Lung (tissue), 11 donors: ENCODE measurements at regions not wholly inside any gene's neighbourhood (a gene's known extent, or its start where the extent isn't known, plus 50 kb on each side); places are given as distances from the start of the nearest gene placed in this dataset.

ENCODE experiments used
- ATAC-seq: fragments of 200-7000 bp; cut with Tn5 transposase; one replicate; pipeline ENCODE4 v1.9.1; 2020; ENCODE audit warnings: moderate number of reproducible peaks; ENCODE audit not compliant: insufficient read depth, low FRiP score
- DNase-seq, 3 donors: peaks; one replicate each; pipeline ENCODE4 v3.0.0-alpha.2; 2013 to 2017
- H3K27ac ChIP-seq, 2 donors: one replicate each; pipeline ENCODE4 v1.5.1; 2013; ENCODE audit warnings: mild to moderate bottlenecking in 2 of 2, moderate library complexity in 2 of 2, control low read depth in 1 of 2, inconsistent platforms in 1 of 2, low read depth in 1 of 2, low read length in 1 of 2
- H3K27me3 ChIP-seq, 3 donors: one replicate each; pipeline ENCODE4 v1.5.1; 2013; ENCODE audit warnings: low read length in 2 of 3; ENCODE audit not compliant: control insufficient read depth in 3 of 3, insufficient read depth in 3 of 3
- H3K36me3 ChIP-seq, 4 donors: one replicate each; pipeline ENCODE4 v1.5.1; 2013; ENCODE audit warnings: low read length in 4 of 4, mild to moderate bottlenecking in 1 of 4, moderate library complexity in 1 of 4; ENCODE audit not compliant: control insufficient read depth in 4 of 4, insufficient read depth in 4 of 4
- H3K4me1 ChIP-seq, 5 donors: one replicate each; pipeline ENCODE4 v1.5.1; 2013; ENCODE audit warnings: low read length in 5 of 5, mild to moderate bottlenecking in 2 of 5, moderate library complexity in 1 of 5; ENCODE audit not compliant: control insufficient read depth in 5 of 5, insufficient read depth in 5 of 5
- H3K4me3 ChIP-seq: one replicate; pipeline ENCODE4 v1.5.1; 2013; ENCODE audit warnings: mild to moderate bottlenecking, control low read depth, moderate library complexity
- H3K9ac ChIP-seq, 2 donors: one replicate each; pipeline ENCODE4 v1.5.1; 2013; ENCODE audit warnings: low read length in 2 of 2, control low read depth in 1 of 2; ENCODE audit not compliant: insufficient read depth in 1 of 2
- H3K9me3 ChIP-seq, 4 donors: one replicate each; pipeline ENCODE4 v1.5.1; 2013; ENCODE audit warnings: low read length in 3 of 4, mild to moderate bottlenecking in 1 of 4, moderate library complexity in 1 of 4; ENCODE audit not compliant: control insufficient read depth in 4 of 4, insufficient read depth in 3 of 4
- CTCF ChIP-seq: IDR thresholded peaks from 2 replicates; pipeline ENCODE4 v1.5.1; 2012; ENCODE audit warnings: mild to moderate bottlenecking; ENCODE audit errors: control extremely low read depth, extremely low read depth
- WGBS, 2 donors: extraction: QIAGEN DNeasy Blood & Tissue Kit; methylation state at CpG; one replicate each; pipeline ENCODE4 v1.1.7; 2013; 5-methylcytosine and 5-hydroxymethylcytosine counted together
- donor health status: control.
- donor health status: control.
- donor health status: Bipolar disorder and iron deficiency.
- donor health status: healthy.
- donor health status: DM: yes; HTN: yes; CAD: no.

- Histone ChIP-seq H3K36me3 (no peaks in the 10 kb centered on the region), H3K27me3 (no peaks in the 10 kb centered on the region), H3K4me1 (no peaks in the 10 kb centered on the region), H3K9me3 (no peaks in the 10 kb centered on the region), H3K4me3 (no peak overlapping the region), H3K9ac (no peak overlapping the region), H3K27ac (no peak overlapping the region)
- 75 to 76% methylated on average over 9 of the region's 9 CpGs for WGBS, 2 donors
- DNase-seq (no peak), ATAC-seq (no peak)
- TF ChIP-seq CTCF = no peak
Measured at GRCh38 chr5:1966461-1966860, 83.7 kb upstream of the IRX4 start.

- no peak for TF ChIP-seq CTCF
- Histone ChIP-seq H3K36me3 (no peaks in the 10 kb centered on the region), H3K9ac (no peak overlapping the region), H3K27me3 (peaks cover 0 to 2% (median 1%) of the 10 kb centered on the region in 3 donors), H3K4me1 (no peaks in the 10 kb centered on the region), H3K9me3 (no peaks in the 10 kb centered on the region), H3K27ac (no peak overlapping the region), H3K4me3 (no peak overlapping the region)
- ATAC-seq (no peak), DNase-seq (no peak)
- WGBS, 2 donors = 71 to 80% methylated on average over 7 of the region's 7 CpGs
Measured at GRCh38 chr5:1965925-1966324, 83.2 kb upstream of the IRX4 start.

- DNase-seq (no peak), ATAC-seq (no peak)
- Histone ChIP-seq H3K9me3 (peaks cover 0 to 2% (median 0%) of the 10 kb centered on the region in 4 donors), H3K4me1 (no peaks in the 10 kb centered on the region), H3K4me3 (no peak overlapping the region), H3K27ac (no peak overlapping the region), H3K36me3 (no peaks in the 10 kb centered on the region), H3K9ac (no peak overlapping the region), H3K27me3 (peaks cover 0 to 8% (median 7%) of the 10 kb centered on the region in 3 donors)
- 84 to 88% methylated on average over 14 of the region's 14 CpGs for WGBS, 2 donors
- no peak for TF ChIP-seq CTCF
Measured at GRCh38 chr5:1963941-1964451, 81.3 kb upstream of the IRX4 start.

GRCh38 chr5:1963358-1963757, 80.6 kb upstream of the IRX4 start:
- 88 to 94% methylated on average over 12 of the region's 12 CpGs for WGBS, 2 donors
- no peak overlapping the region for H3K27ac ChIP-seq
- peaks cover 0 to 2% (median 0%) of the 10 kb centered on the region in 4 donors for H3K9me3 ChIP-seq
- H3K4me3 ChIP-seq = no peak overlapping the region
- no peak overlapping the region for H3K9ac ChIP-seq
- no peaks in the 10 kb centered on the region for H3K4me1 ChIP-seq
- ATAC-seq (no peak), DNase-seq (no peak)
- peaks cover 0 to 8% (median 7%) of the 10 kb centered on the region in 3 donors for H3K27me3 ChIP-seq
- no peaks in the 10 kb centered on the region for H3K36me3 ChIP-seq
- TF ChIP-seq CTCF = no peak
